ENCODE measurements at regions not wholly inside any gene's neighbourhood (a gene's known extent, or its start where the extent isn't known, plus 50 kb on each side); places are given as distances from the start of the nearest gene placed in this dataset.

DNA sequence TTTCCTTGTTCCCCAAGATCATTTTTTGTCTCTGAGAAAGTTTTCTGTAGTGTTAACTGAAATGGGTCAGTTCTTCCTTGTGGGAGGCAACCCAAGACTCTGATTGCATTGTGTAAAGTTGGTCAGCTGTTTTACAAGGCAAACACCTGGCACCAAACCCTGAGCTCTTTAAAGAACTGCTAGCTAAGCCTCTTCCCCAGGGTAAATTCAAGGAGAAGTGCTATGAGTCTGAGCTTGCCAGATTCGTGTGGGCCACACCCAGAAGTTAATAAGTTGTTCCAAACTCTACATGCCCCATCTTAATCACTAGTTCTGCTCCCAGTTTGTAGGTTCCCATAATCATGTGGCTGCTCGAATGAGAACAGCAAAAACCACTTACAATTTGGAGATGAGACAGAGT, 214.5 kb downstream of the BTG1 start:
- no peak overlapping the region for H3K4me3 ChIP-seq
- ATAC-seq (peak in 3 of 4 donors; percentile 39 to 67 (median 56)), DNase-seq (peak in 1 of 5 donors; percentile 29)
- H3K27me3 ChIP-seq: no peaks in the 10 kb centered on the region
- peaks cover 0 to 10% (median 0%) of the 10 kb centered on the region in 12 donors for H3K4me1 ChIP-seq
- no peak overlapping the region for H3K27ac ChIP-seq
- no peak for TF ChIP-seq POLR2A (IDR thresholded peaks at IDR 0.05)
- TF ChIP-seq CTCF (IDR thresholded peaks at IDR 0.05): no peak
- 38 to 59% (median 43%) methylated on average over 2 of the region's 2 CpGs for WGBS, 4 donors
- H3K9me3 ChIP-seq: no peaks in the 10 kb centered on the region
- H3K36me3 ChIP-seq: no peaks in the 10 kb centered on the region
- intact Hi-C loops (cut with DNase I): no loop called here

DNA sequence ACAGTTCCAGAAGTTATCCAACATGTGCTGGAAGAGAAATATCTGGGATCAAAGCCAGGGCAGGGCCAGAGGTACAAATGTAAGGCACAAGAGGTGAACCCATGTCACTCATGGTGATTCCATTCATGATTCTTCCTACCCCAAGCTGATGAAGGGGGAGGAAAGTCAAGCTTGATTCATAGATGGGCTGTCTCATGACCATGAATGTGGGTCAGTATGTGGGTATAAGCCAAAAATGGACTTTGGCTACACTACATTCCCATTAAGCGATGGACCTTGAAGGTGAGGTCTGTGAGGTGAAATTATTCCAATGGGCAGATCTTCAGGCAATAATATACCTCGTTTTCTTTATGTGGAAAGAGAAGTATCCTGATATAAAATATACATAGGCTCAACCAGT, 217.1 kb downstream of the BTG1 start:
- no peak for ATAC-seq
- no peak overlapping the region for H3K27ac ChIP-seq
- 93 to 99% (median 95%) methylated on average over 2 of the region's 2 CpGs for WGBS, 4 donors
- intact Hi-C loops (cut with DNase I): no loop called here
- no peaks in the 10 kb centered on the region for H3K9me3 ChIP-seq
- no peaks in the 10 kb centered on the region for H3K36me3 ChIP-seq
- H3K27me3 ChIP-seq: no peaks in the 10 kb centered on the region
- peaks cover 0 to 10% (median 0%) of the 10 kb centered on the region in 12 donors for H3K4me1 ChIP-seq
- no peak for TF ChIP-seq POLR2A (IDR thresholded peaks at IDR 0.05)
- no peak for TF ChIP-seq CTCF (IDR thresholded peaks at IDR 0.05)
- DNase-seq: no peak
- H3K4me3 ChIP-seq: no peak overlapping the region

- no peak for TF ChIP-seq CTCF (IDR thresholded peaks at IDR 0.05)
- TF ChIP-seq POLR2A (IDR thresholded peaks at IDR 0.05): no peak
- Histone ChIP-seq H3K9me3 (no peaks in the 10 kb centered on the region), H3K36me3 (no peaks in the 10 kb centered on the region), H3K27me3 (no peaks in the 10 kb centered on the region), H3K4me3 (no peak overlapping the region), H3K27ac (no peak overlapping the region), H3K4me1 (peaks cover 0 to 10% (median 0%) of the 10 kb centered on the region in 12 donors)
- DNase-seq (no peak), ATAC-seq (peak in 2 of 4 donors; percentile 36 to 65)
- 51 to 69% (median 64%) methylated on average over 1 of the region's 1 CpG for WGBS, 4 donors
- intact Hi-C loops (cut with DNase I): no loop called here
Observed at GRCh38 chr12:91926848-91927247, 218.8 kb downstream of the BTG1 start.

DNA sequence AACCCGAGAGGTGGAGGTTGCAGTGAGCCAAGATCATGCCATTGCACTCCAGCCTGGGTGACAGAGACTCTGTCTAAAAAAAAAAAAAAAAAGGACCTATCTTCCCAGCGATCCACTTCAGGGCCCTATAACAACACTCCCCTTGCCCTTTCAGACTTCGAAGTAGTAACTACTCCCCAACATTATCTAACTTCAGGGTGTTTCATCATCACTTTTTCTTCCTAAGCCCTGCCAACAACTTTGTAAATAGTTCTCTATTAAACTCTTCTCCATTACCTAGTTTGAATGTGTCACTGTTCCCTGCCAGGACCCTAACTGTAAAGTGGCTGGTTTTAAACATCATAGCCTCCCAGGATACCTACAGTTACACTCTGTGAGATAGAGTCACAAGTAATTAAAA, 220.8 kb downstream of the BTG1 start:
- DNase-seq (no peak), ATAC-seq (no peak)
- Histone ChIP-seq H3K36me3 (no peaks in the 10 kb centered on the region), H3K9me3 (no peaks in the 10 kb centered on the region), H3K27ac (no peak overlapping the region), H3K4me1 (no peaks in the 10 kb centered on the region), H3K27me3 (no peaks in the 10 kb centered on the region), H3K4me3 (no peak overlapping the region)
- 91 to 100% (median 96%) methylated on average over 3 of the region's 3 CpGs for WGBS, 4 donors
- TF ChIP-seq POLR2A (IDR thresholded peaks at IDR 0.05) (no peak), CTCF (IDR thresholded peaks at IDR 0.05) (no peak)
- intact Hi-C loops (cut with DNase I): no loop called here

All from heart left ventricle (tissue), 16 donors.